HCT116 (cell line): ENCODE measurements at regions not wholly inside any gene's neighbourhood (a gene's known extent, or its start where the extent isn't known, plus 50 kb on each side); places are given as distances from the start of the nearest gene placed in this dataset.

Experiments
- ATAC-seq: fragments of 200-7000 bp; cut with Tn5 transposase; 2 replicates; pipeline ENCODE4 v1.9.1; 2020; ENCODE audit warnings: mild to moderate bottlenecking, moderate library complexity
- BruUV-seq: library from RNA; stranded (reverse); fragments of 400-500 nt; replicated peaks from 2 replicates; lab custom pipeline; 2021; lab: Mats Ljungman, UMichigan
- CTCF ChIA-PET: fragments of 300-600 bp; sonication (Branson Sonifier 250); formaldehyde crosslinking; loops from one replicate; lab custom pipeline; 2021; ENCODE audit warnings: antibody characterized with exemption; lab: Charles Lee
- POLR2A ChIA-PET: fragments of 300-600, 350-600 bp; sonication (Branson Sonifier 250); formaldehyde crosslinking; loops from one replicate; lab custom pipeline; 2021; ENCODE audit warnings: antibody characterized with exemption; lab: Charles Lee
- RAD21 ChIA-PET, 2 experiments: fragments of 300-600 bp; sonication (Branson Sonifier 250); formaldehyde crosslinking; loops; one replicate each; lab custom pipeline; 2023; ENCODE audit warnings: low total read pairs in 2 of 2; ENCODE audit not compliant: uncharacterized antibody in 2 of 2, unreplicated experiment in 2 of 2, low non-redundant PET in 1 of 2; lab: Charles Lee
- DNase-seq: peaks from one replicate; pipeline ENCODE4 v3.0.0-alpha.2; 2010; ENCODE audit warnings: low read depth, low spot score
- H2AFZ ChIP-seq: fragments of 200-600 bp; shearing (Covaris generic), sonication (generic); 2 replicates; pipeline ENCODE4 v1.6.1; 2017; ENCODE audit warnings: low read depth, mixed run types, mixed read lengths, antibody characterized with exemption, low read length; ENCODE audit not compliant: poor library complexity, severe bottlenecking
- H3K27ac ChIP-seq: 2 replicates; pipeline ENCODE4 v1.5.1; 2012; ENCODE audit warnings: low read depth, low read length
- H3K27me3 ChIP-seq: fragments of 200-600 bp; sonication (generic); 2 replicates; pipeline ENCODE4 v1.6.1; 2016; ENCODE audit warnings: mixed run types, low read length, mixed read lengths; ENCODE audit not compliant: insufficient read depth
- H3K36me3 ChIP-seq, 2 experiments: fragments of 200-500 bp in 1 of 2; fragments of 200-600 bp in 1 of 2; sonication (Bioruptor generic) in 1 of 2; sonication (generic) in 1 of 2; 2 replicates each; pipeline versions ENCODE4 v1.5.1 to v1.6.1; 2014 to 2016; ENCODE audit warnings: low read length in 2 of 2, inconsistent platforms in 1 of 2, mixed read lengths in 1 of 2, mixed run types in 1 of 2; ENCODE audit not compliant: insufficient read depth in 2 of 2, control insufficient read depth in 1 of 2
- H3K4me1 ChIP-seq, 2 experiments: fragments of 200-600 bp in 1 of 2; sonication (generic) in 1 of 2; 2 replicates each; pipeline versions ENCODE4 v1.5.1 to v1.6.1; 2012 to 2017; ENCODE audit warnings: low read length in 2 of 2, inconsistent platforms in 1 of 2, mild to moderate bottlenecking in 1 of 2, mixed read lengths in 1 of 2, mixed run types in 1 of 2, moderate library complexity in 1 of 2; ENCODE audit not compliant: insufficient read depth in 2 of 2, control insufficient read depth in 1 of 2
- H3K4me2 ChIP-seq: fragments of 200-600 bp; sonication (generic); 2 replicates; pipeline ENCODE4 v1.6.1; 2017; ENCODE audit warnings: mixed run types, low read length, mixed read lengths
- H3K4me3 ChIP-seq, 2 experiments: fragments of 200-600 bp in 1 of 2; sonication (generic) in 1 of 2; replicated peaks in 1 of 2; 2 replicates each; pipeline ENCODE4 v1.5.1; 2011 to 2016; ENCODE audit warnings: low read length in 2 of 2, control low read depth in 1 of 2, low read depth in 1 of 2, mild to moderate bottlenecking in 1 of 2, mixed read lengths in 1 of 2, mixed run types in 1 of 2
- H3K79me2 ChIP-seq: fragments of 200-600 bp; sonication (generic); 2 replicates; pipeline ENCODE4 v1.6.1; 2017; ENCODE audit warnings: mild to moderate bottlenecking, mixed run types, low read length, moderate library complexity, mixed read lengths; ENCODE audit not compliant: insufficient read depth
- H3K9ac ChIP-seq: fragments of 200-600 bp; sonication (generic); 2 replicates; pipeline ENCODE4 v1.6.1; 2016; ENCODE audit warnings: low read length, mixed read lengths
- H3K9me2 ChIP-seq: fragments of 200-600 bp; sonication (generic), shearing (Covaris generic); 2 replicates; pipeline ENCODE4 v1.6.1; 2017; ENCODE audit warnings: mixed run types, mild to moderate bottlenecking, moderate library complexity; ENCODE audit not compliant: insufficient read depth
- H3K9me3 ChIP-seq, 2 experiments: fragments of 200-500 bp in 1 of 2; fragments of 200-600 bp in 1 of 2; sonication (Bioruptor generic) in 1 of 2; sonication (generic) in 1 of 2; 2 replicates each; pipeline ENCODE4 v1.6.1; 2014 to 2017; ENCODE audit warnings: low read length in 2 of 2, mixed read lengths in 2 of 2, inconsistent platforms in 1 of 2, low read depth in 1 of 2, mild to moderate bottlenecking in 1 of 2, mixed run types in 1 of 2, moderate library complexity in 1 of 2; ENCODE audit not compliant: control insufficient read depth in 1 of 2, insufficient read depth in 1 of 2
- H4K20me1 ChIP-seq: fragments of 200-600 bp; sonication (generic), shearing (Covaris generic); 2 replicates; pipeline ENCODE4 v1.6.1; 2017; ENCODE audit warnings: mixed run types, mild to moderate bottlenecking, moderate library complexity; ENCODE audit not compliant: insufficient read depth
- ELF1 ChIP-seq: IDR thresholded peaks from 2 replicates; pipeline ENCODE4 v1.6.1; 2012; ENCODE audit warnings: low read depth, borderline replicate concordance
- EZH2phosphoT487 ChIP-seq: fragments of 200-600 bp; IDR thresholded peaks from 2 replicates; pipeline ENCODE4 v1.6.1; 2018; ENCODE audit warnings: antibody characterized with exemption, borderline replicate concordance
- FOSL1 ChIP-seq: IDR thresholded peaks from 2 replicates; pipeline ENCODE4 v1.6.1; 2012; ENCODE audit warnings: low read depth
- JUND ChIP-seq: IDR thresholded peaks from 2 replicates; pipeline ENCODE4 v1.6.1; 2012
- POLR2AphosphoS5 ChIP-seq: IDR thresholded peaks from 2 replicates; pipeline ENCODE4 v1.6.1; 2011; ENCODE audit warnings: mild to moderate bottlenecking, low read depth, low read length, moderate library complexity
- RAD21 ChIP-seq: IDR thresholded peaks from 2 replicates; pipeline ENCODE4 v1.6.1; 2012; ENCODE audit warnings: low read depth, mild to moderate bottlenecking
- SIN3A ChIP-seq: IDR thresholded peaks from 2 replicates; pipeline ENCODE4 v1.6.1; 2012; ENCODE audit warnings: low read depth
- SP1 ChIP-seq: IDR thresholded peaks from 2 replicates; pipeline ENCODE4 v1.6.1; 2012; ENCODE audit warnings: low read depth
- SRF ChIP-seq: IDR thresholded peaks from 2 replicates; pipeline ENCODE4 v1.6.1; 2012; ENCODE audit warnings: low read depth
- TCF7L2 ChIP-seq: IDR thresholded peaks from 2 replicates; pipeline ENCODE4 v1.7.0; 2011; ENCODE audit warnings: borderline replicate concordance, inconsistent platforms; ENCODE audit not compliant: insufficient read depth, insufficient read length; ENCODE audit errors: extremely low read depth
- ZBTB33 ChIP-seq: IDR thresholded peaks from 2 replicates; pipeline ENCODE4 v1.6.1; 2011; ENCODE audit warnings: mild to moderate bottlenecking, low read length, moderate library complexity; ENCODE audit not compliant: insufficient replicate concordance; ENCODE audit errors: extremely low read depth
- intact Hi-C: fragments of 100-400 bp; cut with micrococcal nuclease; formaldehyde crosslinking; loops from 2 replicates; pipeline ENCODE4 v1.10.0; 2022

GRCh38 chr18:75865639-75866038, 438.1 kb upstream of the SMIM21 start:
- BruUV-seq: no TSS peak
- DNase-seq: no peak
- H3K9me2 ChIP-seq: no peaks in the 10 kb centered on the region
- H3K27me3 ChIP-seq: 0 out of 2 replicates have a peak, but pooled peaks cover 3% of the 10 kb centered on the region
- H2AFZ ChIP-seq: no peak overlapping the region
- H4K20me1 ChIP-seq: no peaks in the 10 kb centered on the region
- no peak overlapping the region for H3K27ac ChIP-seq
- POLR2A ChIA-PET: no interaction called here
- H3K4me2 ChIP-seq: no peak overlapping the region
- TF ChIP-seq SRF (no peak), SP1 (no peak), JUND (no peak), RAD21 (no peak), EZH2phosphoT487 (no peak), POLR2AphosphoS5 (no peak), ELF1 (no peak), FOSL1 (no peak), TCF7L2 (no peak)
- TF ChIP-seq, all 23 proteins: peak for 0
- Histone ChIP-seq H3K79me2 (no peaks in the 10 kb centered on the region), H3K4me1 (no peaks in the 10 kb centered on the region), H3K9ac (no peak overlapping the region), H3K36me3 (no peaks in the 10 kb centered on the region), H3K4me3 (no peak overlapping the region), H3K9me3 (no peaks in the 10 kb centered on the region)
- ChIA-PET RAD21 (no interaction called here), CTCF (no interaction called here)
- no peak for ATAC-seq
- intact Hi-C loops: no loop called here

- H3K4me2 ChIP-seq: no peak overlapping the region
- H3K4me1 ChIP-seq: no peaks in the 10 kb centered on the region
- no peak overlapping the region for H3K9ac ChIP-seq
- no peaks in the 10 kb centered on the region for H3K79me2 ChIP-seq
- intact Hi-C loops: no loop called here
- ATAC-seq: no peak
- POLR2A ChIA-PET: no interaction called here
- H3K27me3 ChIP-seq: 0 out of 2 replicates have a peak, but pooled peaks cover 3% of the 10 kb centered on the region
- RAD21 ChIA-PET: no interaction called here
- CTCF ChIA-PET: no interaction called here
- BruUV-seq: no TSS peak
- H3K36me3 ChIP-seq: no peaks in the 10 kb centered on the region
- H2AFZ ChIP-seq: no peak overlapping the region
- H4K20me1 ChIP-seq: no peaks in the 10 kb centered on the region
- no peaks in the 10 kb centered on the region for H3K9me3 ChIP-seq
- H3K4me3 ChIP-seq: no peak overlapping the region
- no peak for TF ChIP-seq SIN3A
- no peak for TF ChIP-seq TCF7L2
- no peak for TF ChIP-seq ZBTB33
- no peak for TF ChIP-seq RAD21
- H3K27ac ChIP-seq: no peak overlapping the region
- no peaks in the 10 kb centered on the region for H3K9me2 ChIP-seq
- no peak for DNase-seq
Observed at GRCh38 chr18:75864816-75865215, 437.3 kb upstream of the SMIM21 start.
